Stimulated activated CD8-positive, alpha-beta memory T cell treated with anti-CD3 and anti-CD28 coated beads, Interleukin-15, amount 100 ng/mL, for 1 hour (primary cell): ENCODE measurements at regions not wholly inside any gene's neighbourhood (a gene's known extent, or its start where the extent isn't known, plus 50 kb on each side); places are given as distances from the start of the nearest gene placed in this dataset.
"Not testable (repeated sequence)": the region's sequence is repeated elsewhere in the genome, so short reads cannot be mapped to it uniquely, and the experiment has no call there.

ENCODE experiments used
- DNase-seq: peaks from one replicate; pipeline ENCODE4 v3.0.0-alpha.2; 2020; ENCODE audit warnings: low read depth

- no peak for DNase-seq
Observed at GRCh38 chr7:142469696-142470543, 212.1 kb upstream of the PRSS58 start.

GRCh38 chr7:142468871-142469665, 211.2 kb upstream of the PRSS58 start:
- no peak for DNase-seq

DNA sequence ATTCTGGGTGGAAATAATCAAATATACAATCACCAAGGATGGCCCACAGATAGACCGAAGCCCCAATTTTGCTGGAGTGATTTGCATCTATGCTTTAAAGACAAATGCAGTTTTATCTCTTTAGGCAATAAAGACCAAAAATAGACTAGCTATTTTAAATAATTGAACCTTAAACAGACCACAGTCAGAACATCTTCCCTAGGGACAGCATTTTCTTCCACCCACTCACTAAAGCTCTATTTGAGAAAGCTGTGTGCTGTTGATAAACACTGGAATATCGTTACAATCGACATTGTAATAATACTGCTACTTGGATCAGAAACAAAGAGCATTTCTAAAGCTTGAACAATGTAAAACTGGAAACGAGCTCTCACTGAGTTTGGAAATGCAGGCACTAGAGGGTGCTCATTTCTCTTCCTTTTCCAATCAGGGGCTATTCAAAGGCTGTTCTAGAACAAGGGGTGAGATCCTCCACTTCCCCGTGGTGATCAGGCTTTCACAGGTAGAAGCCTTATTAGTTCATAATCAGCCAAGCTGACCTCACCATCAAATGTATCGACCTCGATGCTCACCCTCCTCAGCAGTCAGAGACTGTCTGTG, 209.3 kb upstream of the PRSS58 start:
- not testable (repeated sequence) for DNase-seq

DNA sequence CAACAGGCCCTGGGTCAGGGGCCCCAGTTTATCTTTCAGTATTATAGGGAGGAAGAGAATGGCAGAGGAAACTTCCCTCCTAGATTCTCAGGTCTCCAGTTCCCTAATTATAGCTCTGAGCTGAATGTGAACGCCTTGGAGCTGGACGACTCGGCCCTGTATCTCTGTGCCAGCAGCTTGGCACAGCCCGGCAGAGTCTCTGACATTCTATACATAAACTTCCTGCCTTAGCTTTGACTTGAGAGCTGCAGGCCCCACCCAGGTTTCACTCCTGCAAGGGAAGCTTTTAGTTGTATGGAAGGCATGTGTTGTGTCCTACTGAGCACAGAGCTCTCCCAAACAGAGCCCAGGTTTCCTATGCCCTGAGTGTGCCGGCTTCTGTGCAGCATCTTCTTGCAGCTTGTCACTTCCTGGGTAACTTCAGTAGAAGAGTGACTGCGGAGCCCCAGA, 205.6 kb upstream of the PRSS58 start:
- no peak for DNase-seq

- DNase-seq: no peak
Observed at GRCh38 chr7:142461437-142461836, 203.6 kb upstream of the PRSS58 start.

GRCh38 chr7:142460402-142461117, 202.7 kb upstream of the PRSS58 start:
- no peak for DNase-seq

DNA sequence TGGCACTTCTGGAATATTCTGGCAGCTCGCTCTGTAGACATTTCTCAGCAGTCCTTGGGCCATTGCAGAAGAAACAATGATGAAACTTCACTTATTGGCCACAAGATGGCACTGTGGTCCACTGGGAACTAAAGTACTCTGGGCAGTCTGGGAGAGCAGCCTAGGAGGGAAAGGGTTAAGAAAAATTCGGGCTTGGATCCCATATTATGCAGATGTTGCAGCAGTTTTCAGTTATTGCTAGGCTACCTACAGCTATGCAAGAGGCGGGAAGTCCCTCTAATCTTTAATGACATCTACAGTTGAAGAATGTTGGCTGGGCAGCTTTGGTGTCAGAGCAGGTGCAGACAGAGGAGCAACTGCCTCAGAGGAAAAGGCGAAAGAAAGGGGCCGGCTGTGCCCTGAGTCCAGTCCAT, 201.7 kb upstream of the PRSS58 start:
- DNase-seq: no peak

- no peak for DNase-seq
Observed at GRCh38 chr7:142457146-142457703, 199.4 kb upstream of the PRSS58 start.

GRCh38 chr7:142455392-142455791, 197.5 kb upstream of the PRSS58 start:
- DNase-seq: no peak

DNA sequence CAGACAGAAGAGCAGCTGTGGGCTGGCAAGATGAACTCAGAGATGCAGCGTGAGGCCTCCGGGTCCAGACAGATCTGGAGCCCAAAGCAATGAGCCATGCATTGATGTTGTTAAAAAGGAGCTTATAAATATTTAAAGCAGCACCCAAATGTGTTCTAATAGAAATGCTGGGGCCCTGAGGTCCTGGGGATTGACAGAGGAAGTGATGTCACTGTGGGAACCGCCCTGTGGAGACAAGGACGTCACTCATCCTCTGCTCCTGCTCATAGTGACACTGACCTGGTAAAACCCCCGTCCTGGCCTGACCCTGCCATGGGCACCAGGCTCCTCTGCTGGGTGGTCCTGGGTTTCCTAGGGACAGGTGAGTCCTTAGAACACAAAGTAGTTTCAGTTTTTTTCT, 197.0 kb upstream of the PRSS58 start:
- no peak for DNase-seq

GRCh38 chr7:142452791-142453190, 194.9 kb upstream of the PRSS58 start:
- no peak for DNase-seq

GRCh38 chr7:142451817-142452216, 194.0 kb upstream of the PRSS58 start:
- DNase-seq: no peak

DNA sequence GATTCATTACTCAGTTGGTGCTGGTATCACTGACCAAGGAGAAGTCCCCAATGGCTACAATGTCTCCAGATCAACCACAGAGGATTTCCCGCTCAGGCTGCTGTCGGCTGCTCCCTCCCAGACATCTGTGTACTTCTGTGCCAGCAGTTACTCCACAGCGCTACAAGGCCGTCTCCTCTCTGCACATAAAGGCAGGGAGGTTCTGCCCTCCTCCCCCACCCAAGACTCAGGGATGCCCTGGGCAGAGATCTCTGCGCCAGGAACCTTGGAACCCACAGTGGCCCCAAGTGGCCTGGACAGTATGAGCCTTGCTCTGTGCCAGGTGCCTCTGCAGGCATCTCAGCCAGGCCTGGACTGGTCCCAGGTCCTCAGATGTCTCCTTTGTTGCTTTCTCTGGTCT, 193.4 kb upstream of the PRSS58 start:
- no peak for DNase-seq

DNA sequence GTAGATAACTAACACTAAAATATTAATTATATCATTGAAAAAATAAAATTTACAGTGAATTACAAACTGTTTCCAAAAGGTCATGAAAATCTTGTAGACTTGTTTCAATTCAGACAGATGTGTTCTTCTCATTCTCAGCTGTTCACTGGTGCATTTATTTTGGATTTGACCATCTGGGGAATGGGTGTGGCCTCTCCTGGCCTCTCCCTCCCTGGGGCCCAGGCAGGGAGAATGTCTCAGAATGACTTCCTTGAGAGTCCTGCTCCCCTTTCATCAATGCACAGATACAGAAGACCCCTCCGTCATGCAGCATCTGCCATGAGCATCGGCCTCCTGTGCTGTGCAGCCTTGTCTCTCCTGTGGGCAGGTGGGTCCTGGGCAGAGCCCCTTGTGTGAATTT, 192.8 kb upstream of the PRSS58 start:
- no peak for DNase-seq

- DNase-seq: no peak
Observed at GRCh38 chr7:142450206-142450605, 192.3 kb upstream of the PRSS58 start.

DNA sequence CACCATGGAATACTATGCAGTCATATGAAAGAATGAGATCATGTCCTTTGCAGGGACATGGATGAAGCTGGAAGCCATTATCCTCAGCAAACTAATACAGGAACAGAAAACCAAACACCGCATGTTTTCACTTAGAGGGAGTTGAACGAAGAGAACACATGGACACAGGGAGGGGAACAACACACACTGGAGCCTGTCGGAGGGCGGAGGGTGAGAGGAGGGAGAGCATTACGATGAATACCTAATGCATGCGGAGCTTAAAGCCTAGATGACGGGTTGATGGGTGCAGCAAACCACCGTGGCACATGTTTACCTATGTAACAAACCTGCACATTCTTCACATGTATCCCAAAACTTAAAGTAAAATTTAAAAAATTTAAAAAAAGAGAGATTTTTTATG, 191.0 kb upstream of the PRSS58 start:
- not testable (repeated sequence) for DNase-seq

GRCh38 chr7:142447762-142448161, 189.9 kb upstream of the PRSS58 start:
- DNase-seq: no peak

DNA sequence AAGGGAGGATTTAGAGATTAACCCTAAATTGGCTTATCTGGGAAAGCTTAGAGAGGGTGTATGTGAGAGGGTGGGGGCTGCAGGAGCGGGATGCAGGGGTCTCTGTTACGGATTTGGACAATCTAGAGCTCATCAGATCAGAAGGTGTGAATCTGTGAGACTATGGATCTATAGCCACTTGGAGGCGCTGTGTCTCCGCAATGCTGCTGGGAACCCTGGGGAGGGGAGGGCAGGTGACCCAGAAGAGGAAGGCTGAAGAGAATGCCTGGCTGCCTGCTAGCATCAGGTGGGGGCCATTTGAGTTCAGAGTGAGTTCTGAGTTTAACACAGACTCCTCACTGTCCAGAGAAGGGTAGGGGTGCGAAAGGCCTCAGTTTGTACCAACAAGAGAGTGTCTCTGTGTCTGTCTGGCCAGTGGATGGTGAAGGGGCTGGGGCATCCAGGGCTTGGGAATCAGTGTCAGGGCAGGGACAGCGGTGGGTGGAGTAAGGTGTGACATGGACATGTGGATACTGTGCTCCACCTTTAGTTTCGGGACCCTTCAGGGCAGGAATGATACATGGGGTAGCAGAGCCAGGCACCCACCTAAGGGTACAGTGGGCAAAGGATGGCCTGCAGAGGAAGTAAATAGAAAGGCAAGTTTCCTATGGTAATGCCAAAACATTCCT, 187.3 kb upstream of the PRSS58 start:
- no peak for DNase-seq

DNA sequence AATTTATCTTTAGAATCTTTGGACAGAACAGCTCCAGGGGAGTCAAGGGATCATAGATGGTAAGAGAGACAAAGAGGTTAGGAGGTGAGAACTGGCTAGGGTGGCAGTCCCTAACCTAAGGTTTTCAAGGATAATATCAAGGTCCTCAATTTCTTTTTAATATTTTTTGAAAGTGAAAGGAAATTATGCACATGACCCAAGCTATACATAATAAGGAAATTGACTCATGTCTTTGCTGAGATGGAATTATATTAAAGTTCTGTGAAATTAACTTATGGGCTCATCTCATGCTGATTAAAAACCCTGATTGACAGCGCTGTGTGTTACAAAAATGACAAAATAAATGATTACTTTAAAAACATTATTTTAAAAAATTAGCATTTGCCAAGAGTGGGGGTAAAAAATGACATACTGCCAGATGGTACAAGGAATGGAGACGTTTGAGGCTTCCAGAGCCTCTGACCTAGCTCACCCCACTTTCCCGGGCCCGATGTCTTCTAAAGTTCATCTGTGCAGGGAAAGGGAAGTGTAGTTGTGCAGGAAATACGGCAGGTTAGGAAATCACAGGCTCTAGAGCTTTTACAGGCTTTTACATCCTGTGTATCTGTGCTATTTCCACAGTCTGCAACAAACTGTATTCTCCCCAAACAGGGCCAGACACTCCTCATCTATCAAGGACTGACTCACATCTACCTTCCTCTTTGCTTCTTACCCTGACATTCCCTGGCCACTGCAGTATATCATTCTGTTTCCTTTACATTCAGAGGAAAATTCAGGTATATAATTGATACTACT, 185.6 kb upstream of the PRSS58 start:
- no peak for DNase-seq

DNA sequence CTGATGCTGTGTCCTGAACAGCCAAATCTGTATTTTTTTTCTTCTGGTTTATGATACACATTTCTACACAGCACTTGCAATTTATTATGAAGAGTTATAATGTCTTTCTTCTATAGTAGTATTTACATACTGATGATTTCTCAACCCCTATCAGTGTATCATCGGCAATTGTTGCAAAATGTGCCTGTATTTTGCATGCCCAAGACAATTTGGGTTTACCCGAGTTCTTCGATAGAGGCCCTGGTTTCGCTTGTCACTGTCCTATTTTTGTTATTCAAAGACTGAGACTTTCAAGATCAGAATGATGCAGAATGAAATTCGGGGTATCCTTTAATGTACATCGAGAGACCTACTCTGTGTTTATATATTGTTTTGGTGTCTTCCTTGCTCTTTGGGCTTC, 184.5 kb upstream of the PRSS58 start:
- no peak for DNase-seq
